Epithelial cell of prostate (primary cell): ENCODE measurements at regions not wholly inside any gene's neighbourhood (a gene's known extent, or its start where the extent isn't known, plus 50 kb on each side); places are given as distances from the start of the nearest gene placed in this dataset.
"Not testable (repeated sequence)": the region's sequence is repeated elsewhere in the genome, so short reads cannot be mapped to it uniquely, and the experiment has no call there.

Source experiments
- DNase-seq: peaks from one replicate; pipeline ENCODE4 v3.0.0-alpha.2; 2011; ENCODE audit warnings: low read depth, low spot score
- H3K27ac ChIP-seq: fragments of 450-650 bp; 2 replicates; pipeline ENCODE4 v1.5.1; 2017; ENCODE audit warnings: mild to moderate bottlenecking

GRCh38 chr7:81256991-81257390 lies 338.1 kb upstream of the SEMA3C start:
- H3K27ac ChIP-seq: no peak overlapping the region
- no peak for DNase-seq

GRCh38 chr7:81248420-81248819 lies 329.6 kb upstream of the SEMA3C start:
- no peak overlapping the region for H3K27ac ChIP-seq
- no peak for DNase-seq

- H3K27ac ChIP-seq, DNase-seq: not testable (repeated sequence)
Measured at GRCh38 chr7:81247364-81247763, 328.5 kb upstream of the SEMA3C start.

GRCh38 chr7:81245353-81245752 lies 326.5 kb upstream of the SEMA3C start:
- H3K27ac ChIP-seq: no peak overlapping the region
- no peak for DNase-seq

GRCh38 chr7:81244224-81244623 lies 325.4 kb upstream of the SEMA3C start:
- DNase-seq: no peak
- no peak overlapping the region for H3K27ac ChIP-seq

- no peak overlapping the region for H3K27ac ChIP-seq
- DNase-seq: no peak
Measured at GRCh38 chr7:81236560-81236959, 317.7 kb upstream of the SEMA3C start.

- H3K27ac ChIP-seq: no peak overlapping the region
- DNase-seq: no peak
Measured at GRCh38 chr7:81235997-81236396, 317.1 kb upstream of the SEMA3C start.

- no peak for DNase-seq
- no peak overlapping the region for H3K27ac ChIP-seq
Measured at GRCh38 chr7:81234896-81235295, 316.0 kb upstream of the SEMA3C start.

GRCh38 chr7:81233208-81233940 lies 314.5 kb upstream of the SEMA3C start:
- DNase-seq: no peak
- H3K27ac ChIP-seq: no peak overlapping the region

GRCh38 chr7:81232084-81232799 lies 313.4 kb upstream of the SEMA3C start:
- no peak overlapping the region for H3K27ac ChIP-seq
- DNase-seq: no peak

GRCh38 chr7:81231301-81231838 lies 312.5 kb upstream of the SEMA3C start:
- DNase-seq: no peak

GRCh38 chr7:81226234-81226633 lies 307.4 kb upstream of the SEMA3C start:
- no peak for DNase-seq
- no peak overlapping the region for H3K27ac ChIP-seq

More at GRCh38 chr7:81231301-81231838, 312.5 kb upstream of the SEMA3C start:
- no peak overlapping the region for H3K27ac ChIP-seq

GRCh38 chr7:81222692-81223091 lies 303.8 kb upstream of the SEMA3C start:
- H3K27ac ChIP-seq, DNase-seq: not testable (repeated sequence)

- no peak for DNase-seq
- H3K27ac ChIP-seq: no peak overlapping the region
Measured at GRCh38 chr7:81221527-81222217, 302.8 kb upstream of the SEMA3C start.

GRCh38 chr7:81218480-81219106 lies 299.7 kb upstream of the SEMA3C start:
- DNase-seq: no peak
- no peak overlapping the region for H3K27ac ChIP-seq

- DNase-seq: no peak
- H3K27ac ChIP-seq: no peak overlapping the region
Measured at GRCh38 chr7:81213394-81213793, 294.5 kb upstream of the SEMA3C start.

- H3K27ac ChIP-seq: no peak overlapping the region
- no peak for DNase-seq
Measured at GRCh38 chr7:81211934-81212320, 293.1 kb upstream of the SEMA3C start.

- H3K27ac ChIP-seq: no peak overlapping the region
- DNase-seq: no peak
Measured at GRCh38 chr7:81211204-81211933, 292.5 kb upstream of the SEMA3C start.

GRCh38 chr7:81210137-81211064 lies 291.6 kb upstream of the SEMA3C start:
- H3K27ac ChIP-seq: no peak overlapping the region
- DNase-seq: no peak
